Ovary (tissue), 7 donors: ENCODE measurements at regions not wholly inside any gene's neighbourhood (a gene's known extent, or its start where the extent isn't known, plus 50 kb on each side); places are given as distances from the start of the nearest gene placed in this dataset.
A peak's percentile ranks its signal among the peaks of the same experiment; 100 is the strongest.
"Not testable (repeated sequence)": the region's sequence is repeated elsewhere in the genome, so short reads cannot be mapped to it uniquely, and the experiment has no call there.

Experiments
- DNase-seq, 5 donors: peaks; one replicate each; pipeline ENCODE4 v3.0.0-alpha.2; 2019 to 2020
- H3K27ac ChIP-seq, 2 donors: fragments of 200-600 bp; one replicate each; pipeline versions ENCODE4 v1.5.1 to v1.8.0; 2019 to 2022
- H3K27me3 ChIP-seq: fragments of 200-600 bp; one replicate; pipeline ENCODE4 v1.8.0; 2022
- H3K36me3 ChIP-seq: fragments of 200-600 bp; sonication (generic); one replicate; pipeline ENCODE4 v1.5.1; 2019
- H3K4me1 ChIP-seq: one replicate; pipeline ENCODE4 v1.8.1; 2013; ENCODE audit warnings: mild to moderate bottlenecking, moderate library complexity; ENCODE audit not compliant: insufficient read depth
- H3K4me3 ChIP-seq: fragments of 200-600 bp; sonication (generic); one replicate; pipeline ENCODE4 v1.5.1; 2017
- H3K9me3 ChIP-seq, 2 donors: fragments of 200-600 bp in 1 of 2; sonication (generic) in 1 of 2; one replicate each; pipeline versions ENCODE4 v1.5.1 to v1.8.1; 2013 to 2019; ENCODE audit warnings: mild to moderate bottlenecking in 1 of 2, moderate library complexity in 1 of 2
- CTCF ChIP-seq, 3 donors: fragments of 450-650 bp in 2 of 3; fragments of 200-600 bp in 1 of 3; IDR thresholded peaks; one replicate each; pipeline versions ENCODE4 v1.5.1 to v1.8.0; 2016 to 2022; ENCODE audit warnings: antibody characterized with exemption in 3 of 3, mild to moderate bottlenecking in 1 of 3
- POLR2A ChIP-seq: fragments of 450-650 bp; IDR thresholded peaks from one replicate; pipeline ENCODE4 v1.6.1; 2017; ENCODE audit warnings: antibody characterized with exemption, mild to moderate bottlenecking, moderate library complexity
- WGBS, 3 donors: extraction: QIAGEN DNeasy Blood & Tissue Kit in 1 of 3; methylation state at CpG; one replicate each; pipeline versions ENCODE4 v1.1.5 to v1.1.7; 2013 to 2017; 5-methylcytosine and 5-hydroxymethylcytosine counted together
- intact Hi-C, 4 donors: fragments of 100-400 bp; cut with DNase I; formaldehyde crosslinking; loops; one replicate each; pipeline versions ENCODE4 v1.11.0 to v1.15.1; 2022 to 2023
- donor health status: DM: no; HTN: no; CAD: no; lungs with moderate emphysema.
- donor health status: DM: no; HTN: no; CAD: no.
- donor health status: Bipolar disorder and iron deficiency.
- donor health status: DM: no; HTN: no; CAD: no.
- donor health status: DM: yes; HTN: yes; CAD: no.

GRCh38 chr16:29261427-29262248 is 144.9 kb downstream of the NPIPB11 start:
- DNase-seq: peak; percentile 68 to 83 (median 77)
- H3K27me3 ChIP-seq, intact Hi-C loops, H3K9me3 ChIP-seq, H3K36me3 ChIP-seq: not testable (repeated sequence)
- WGBS, 3 donors: 4 to 10% (median 7%) methylated on average over 23 to 34 of the region's 37 CpGs
- H3K27ac ChIP-seq: peak overlapping the region; percentile 81 to 90
- peaks cover 36% of the 10 kb centered on the region for H3K4me1 ChIP-seq
- peak; percentile 22 for TF ChIP-seq POLR2A
- H3K4me3 ChIP-seq: peak overlapping the region; percentile 11

- H3K27me3 ChIP-seq, H3K9me3 ChIP-seq, H3K4me3 ChIP-seq, H3K36me3 ChIP-seq, intact Hi-C loops: not testable (repeated sequence)
- Histone ChIP-seq H3K4me1 (peaks cover 41% of the 10 kb centered on the region), H3K27ac (peak overlapping the region; percentile 75 to 90)
- WGBS, 3 donors: 25 to 47% (median 38%) methylated on average over 20 to 25 of the region's 25 CpGs
- peak in 2 of 5 donors; percentile 38 to 64 for DNase-seq
These were observed 145.7 kb downstream of the NPIPB11 start for GRCh38 chr16:29260683-29261426.

- Histone ChIP-seq H3K27ac (peak overlapping the region; percentile 75 to 90), H3K4me1 (peaks cover 42% of the 10 kb centered on the region)
- H3K9me3 ChIP-seq, H3K27me3 ChIP-seq, H3K36me3 ChIP-seq, H3K4me3 ChIP-seq: not testable (repeated sequence)
- WGBS, 3 donors: 8 to 33% (median 15%) methylated on average over 15 to 25 of the region's 25 CpGs
- peak; percentile 80 to 91 (median 86) for DNase-seq
- intact Hi-C loops: loop anchor here in 2 of 4 donors (5.0 to 10.0 kb wide), 2 partner anchors 143 to 145 kb away; no protein-coding TSS in a partner anchor
These were observed 146.7 kb downstream of the NPIPB11 start for GRCh38 chr16:29259635-29260457.

- intact Hi-C loops: loop anchor here in 2 of 4 donors (5.0 to 10.0 kb wide), 2 partner anchors 142 to 144 kb away; no protein-coding TSS in a partner anchor
- not testable (repeated sequence) for H3K36me3 ChIP-seq, H3K9me3 ChIP-seq, H3K27me3 ChIP-seq, H3K4me3 ChIP-seq
- peak overlapping the region; percentile 68 to 90 for H3K27ac ChIP-seq
- peak in 2 of 5 donors; percentile 32 to 54 for DNase-seq
- 49 to 74% (median 60%) methylated on average over 19 of the region's 19 CpGs for WGBS, 3 donors
- peaks cover 40% of the 10 kb centered on the region for H3K4me1 ChIP-seq
These were observed 147.4 kb downstream of the NPIPB11 start for GRCh38 chr16:29258946-29259634.

GRCh38 chr16:29257419-29258336 is 148.8 kb downstream of the NPIPB11 start:
- WGBS, 3 donors: 71 to 75% (median 74%) methylated on average over 17 to 18 of the region's 18 CpGs
- H3K27me3 ChIP-seq, H3K36me3 ChIP-seq, H3K4me3 ChIP-seq, H3K9me3 ChIP-seq: not testable (repeated sequence)
- DNase-seq: peak in 4 of 5 donors; percentile 33 to 60 (median 56)
- peaks cover 39% of the 10 kb centered on the region for H3K4me1 ChIP-seq
- H3K27ac ChIP-seq: peak overlapping the region; percentile 69 to 90
- peak in 2 of 3 donors; percentile 33 to 40 for TF ChIP-seq CTCF (IDR thresholded peaks at IDR 0.05)
- intact Hi-C loops: loop anchor here in 2 of 4 donors (5.0 to 10.0 kb wide), 2 partner anchors 140 to 143 kb away; no protein-coding TSS in a partner anchor
